ENCODE measurements at regions not wholly inside any gene's neighbourhood (a gene's known extent, or its start where the extent isn't known, plus 50 kb on each side); places are given as distances from the start of the nearest gene placed in this dataset.

GRCh38 chr5:71960195-71960594 is 147.1 kb upstream of the MAP1B start:
- TF ChIP-seq CTCF (IDR thresholded peaks at IDR 0.05) (no peak), POLR2AphosphoS5 (IDR thresholded peaks at IDR 0.05) (no peak)
